GM20000 (cell line): ENCODE measurements at regions not wholly inside any gene's neighbourhood (a gene's known extent, or its start where the extent isn't known, plus 50 kb on each side); places are given as distances from the start of the nearest gene placed in this dataset.

Experiments used
- DNase-seq: peaks from one replicate; pipeline ENCODE4 v3.0.0; 2012; ENCODE audit warnings: low spot score
- CTCF ChIP-seq: IDR thresholded peaks from 2 replicates; pipeline ENCODE4 v1.5.1; 2012; ENCODE audit warnings: mild to moderate bottlenecking, control low read depth; ENCODE audit errors: extremely low read depth, missing control alignments

GRCh38 chr20:60480950-60481742 lies 522.9 kb downstream of the CDH26 start:
- no peak for DNase-seq
- no peak for TF ChIP-seq CTCF

- TF ChIP-seq CTCF: no peak
- DNase-seq: no peak
These were observed 523.5 kb downstream of the CDH26 start for GRCh38 chr20:60481743-60482133.

- DNase-seq: no peak
- TF ChIP-seq CTCF: no peak
These were observed 524.2 kb downstream of the CDH26 start for GRCh38 chr20:60482221-60483008.

- DNase-seq: no peak
- TF ChIP-seq CTCF: no peak
These were observed 525.1 kb downstream of the CDH26 start for GRCh38 chr20:60483371-60483770.

DNA sequence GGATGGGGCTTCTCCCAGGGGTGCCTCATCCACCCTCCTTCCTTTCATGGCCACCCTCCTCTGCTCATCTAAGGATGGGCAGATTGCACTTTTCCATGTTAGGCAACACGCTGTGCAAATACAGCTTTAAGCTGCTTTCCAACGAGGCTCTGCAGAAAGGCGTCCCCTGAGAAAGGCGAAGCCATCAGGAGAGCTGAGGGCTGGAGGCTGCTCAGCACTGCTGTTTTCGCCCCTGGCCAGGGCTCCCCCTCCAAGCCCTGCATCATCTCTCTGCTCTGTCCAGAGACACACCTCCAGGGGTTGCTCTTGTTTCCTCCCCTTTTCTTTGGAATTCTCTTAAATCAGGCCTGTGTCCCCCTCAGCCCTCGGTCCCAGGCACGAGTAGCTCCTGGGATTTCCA lies 526.1 kb downstream of the CDH26 start:
- DNase-seq: no peak
- TF ChIP-seq CTCF: no peak

- DNase-seq: no peak
- TF ChIP-seq CTCF: no peak
These were observed 527.0 kb downstream of the CDH26 start for GRCh38 chr20:60485012-60485760.

GRCh38 chr20:60486315-60486714 lies 528.1 kb downstream of the CDH26 start:
- no peak for DNase-seq
- TF ChIP-seq CTCF: no peak
